NCI-H146 treated with DMSO at 0.1 percent for 48 hours (cell line): ENCODE measurements at regions not wholly inside any gene's neighbourhood (a gene's known extent, or its start where the extent isn't known, plus 50 kb on each side); places are given as distances from the start of the nearest gene placed in this dataset.
"Not testable (repeated sequence)": the region's sequence is repeated elsewhere in the genome, so short reads cannot be mapped to it uniquely, and the experiment has no call there.

Source experiments
- DNase-seq: peaks from one replicate; lab custom pipeline; 2025; ENCODE audit not compliant: unreplicated experiment; lab: John Stamatoyannopoulos, UW

- DNase-seq: no peak
These were observed 979.2 kb downstream of the MRPL39 start for GRCh38 chr21:24628046-24628445.

- no peak for DNase-seq
These were observed 989.5 kb downstream of the MRPL39 start for GRCh38 chr21:24617819-24618218.

- no peak for DNase-seq
These were observed 1013.2 kb downstream of the MRPL39 start for GRCh38 chr21:24594082-24594481.

- DNase-seq: no peak
These were observed 1017.0 kb downstream of the MRPL39 start for GRCh38 chr21:24590261-24590660.

- DNase-seq: no peak
These were observed 1023.8 kb downstream of the MRPL39 start for GRCh38 chr21:24583473-24583872.

- no peak for DNase-seq
These were observed 1030.0 kb downstream of the MRPL39 start for GRCh38 chr21:24577301-24577700.

GRCh38 chr21:24561291-24561690 lies 1046.0 kb downstream of the MRPL39 start:
- DNase-seq: no peak

GRCh38 chr21:24552491-24552890 lies 1054.8 kb downstream of the MRPL39 start:
- DNase-seq: no peak

GRCh38 chr21:24545807-24546361 lies 1061.4 kb downstream of the MRPL39 start:
- DNase-seq: no peak

- DNase-seq: peak; percentile 3
These were observed 1093.1 kb downstream of the MRPL39 start for GRCh38 chr21:24514081-24514733.

- no peak for DNase-seq
These were observed 1098.2 kb downstream of the MRPL39 start for GRCh38 chr21:24509131-24509530.

GRCh38 chr21:24486973-24487372 lies 1120.3 kb downstream of the MRPL39 start:
- DNase-seq: no peak

- DNase-seq: not testable (repeated sequence)
These were observed 1123.9 kb downstream of the MRPL39 start for GRCh38 chr21:24483361-24483760.

- DNase-seq: no peak
These were observed 1136.4 kb downstream of the MRPL39 start for GRCh38 chr21:24470852-24471251.

- DNase-seq: no peak
These were observed 1150.9 kb downstream of the MRPL39 start for GRCh38 chr21:24456358-24456757.

- no peak for DNase-seq
These were observed 1157.2 kb downstream of the MRPL39 start for GRCh38 chr21:24450119-24450518.

GRCh38 chr21:24445517-24445916 lies 1161.8 kb downstream of the MRPL39 start:
- DNase-seq: no peak

- no peak for DNase-seq
These were observed 1162.5 kb downstream of the MRPL39 start for GRCh38 chr21:24444736-24445135.

- no peak for DNase-seq
These were observed 1171.0 kb downstream of the MRPL39 start for GRCh38 chr21:24436236-24436635.

- DNase-seq: no peak
These were observed 1178.6 kb downstream of the MRPL39 start for GRCh38 chr21:24428591-24429199.

- no peak for DNase-seq
These were observed 1182.5 kb downstream of the MRPL39 start for GRCh38 chr21:24424776-24425175.

- DNase-seq: no peak
These were observed 1183.7 kb downstream of the MRPL39 start for GRCh38 chr21:24423546-24423945.

GRCh38 chr21:24420689-24421088 lies 1186.6 kb downstream of the MRPL39 start:
- DNase-seq: no peak
